HFFc6 (cell line): ENCODE measurements at regions not wholly inside any gene's neighbourhood (a gene's known extent, or its start where the extent isn't known, plus 50 kb on each side); places are given as distances from the start of the nearest gene placed in this dataset.

Source experiments
- DNase-seq: peaks from one replicate; pipeline ENCODE4 v3.0.0-alpha.2; 2018
- H3K27ac Mint-ChIP-seq: 2 replicates; pipeline ENCODE4 v1.8.0; 2020; ENCODE audit warnings: mild to moderate bottlenecking, mixed read lengths
- H3K27me3 Mint-ChIP-seq: 2 replicates; pipeline ENCODE4 v1.8.0; 2021; ENCODE audit warnings: mild to moderate bottlenecking, moderate library complexity, mixed read lengths; ENCODE audit not compliant: insufficient read depth
- H3K36me3 Mint-ChIP-seq: 2 replicates; pipeline ENCODE4 v1.8.0; 2021; ENCODE audit warnings: low read depth, mixed read lengths
- H3K4me1 Mint-ChIP-seq: 2 replicates; pipeline ENCODE4 v1.8.0; 2020; ENCODE audit warnings: low read depth, mixed read lengths
- H3K4me3 Mint-ChIP-seq: 2 replicates; pipeline ENCODE4 v1.8.0; 2020; ENCODE audit warnings: mild to moderate bottlenecking, moderate library complexity, mixed read lengths
- H3K9me3 Mint-ChIP-seq: 2 replicates; pipeline ENCODE4 v1.8.0; 2020; ENCODE audit warnings: mild to moderate bottlenecking, mixed read lengths
- TF ChIP-seq, protein P1 (sequence below): fragments of 200-600 bp; sonication (generic); IDR thresholded peaks from 2 replicates; pipeline ENCODE4 v1.5.0; 2021; ENCODE audit warnings: antibody characterized with exemption, mild to moderate bottlenecking

DNA sequence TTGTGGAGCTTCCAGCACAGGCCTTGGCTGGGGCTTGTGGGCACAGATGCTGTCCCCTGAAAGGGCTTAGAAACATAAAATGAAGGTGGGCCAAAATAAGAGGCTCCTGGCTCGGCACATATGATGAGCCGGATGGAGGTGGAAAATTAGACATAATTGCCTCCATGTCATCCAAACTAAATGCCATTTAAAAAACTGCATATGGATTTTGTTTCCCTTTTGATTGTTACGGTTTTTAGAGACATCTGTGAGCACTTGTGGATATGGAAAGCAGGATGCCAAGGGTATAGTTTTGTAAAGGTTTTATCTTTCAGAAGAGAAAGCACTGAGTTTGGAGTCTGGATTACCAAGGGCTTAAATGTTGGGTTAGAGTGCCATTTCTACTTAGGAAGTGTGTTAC is 498.3 kb downstream of the RIT2 start:
- Mint-ChIP-seq H3K27ac (no peak overlapping the region), H3K4me3 (no peak overlapping the region), H3K27me3 (no peaks in the 10 kb centered on the region), H3K9me3 (peaks cover 40% of the 10 kb centered on the region), H3K36me3 (no peaks in the 10 kb centered on the region), H3K4me1 (no peaks in the 10 kb centered on the region)
- DNase-seq, result no peak
- TF ChIP-seq, protein P1, sequence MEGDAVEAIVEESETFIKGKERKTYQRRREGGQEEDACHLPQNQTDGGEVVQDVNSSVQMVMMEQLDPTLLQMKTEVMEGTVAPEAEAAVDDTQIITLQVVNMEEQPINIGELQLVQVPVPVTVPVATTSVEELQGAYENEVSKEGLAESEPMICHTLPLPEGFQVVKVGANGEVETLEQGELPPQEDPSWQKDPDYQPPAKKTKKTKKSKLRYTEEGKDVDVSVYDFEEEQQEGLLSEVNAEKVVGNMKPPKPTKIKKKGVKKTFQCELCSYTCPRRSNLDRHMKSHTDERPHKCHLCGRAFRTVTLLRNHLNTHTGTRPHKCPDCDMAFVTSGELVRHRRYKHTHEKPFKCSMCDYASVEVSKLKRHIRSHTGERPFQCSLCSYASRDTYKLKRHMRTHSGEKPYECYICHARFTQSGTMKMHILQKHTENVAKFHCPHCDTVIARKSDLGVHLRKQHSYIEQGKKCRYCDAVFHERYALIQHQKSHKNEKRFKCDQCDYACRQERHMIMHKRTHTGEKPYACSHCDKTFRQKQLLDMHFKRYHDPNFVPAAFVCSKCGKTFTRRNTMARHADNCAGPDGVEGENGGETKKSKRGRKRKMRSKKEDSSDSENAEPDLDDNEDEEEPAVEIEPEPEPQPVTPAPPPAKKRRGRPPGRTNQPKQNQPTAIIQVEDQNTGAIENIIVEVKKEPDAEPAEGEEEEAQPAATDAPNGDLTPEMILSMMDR, result no peak

DNA sequence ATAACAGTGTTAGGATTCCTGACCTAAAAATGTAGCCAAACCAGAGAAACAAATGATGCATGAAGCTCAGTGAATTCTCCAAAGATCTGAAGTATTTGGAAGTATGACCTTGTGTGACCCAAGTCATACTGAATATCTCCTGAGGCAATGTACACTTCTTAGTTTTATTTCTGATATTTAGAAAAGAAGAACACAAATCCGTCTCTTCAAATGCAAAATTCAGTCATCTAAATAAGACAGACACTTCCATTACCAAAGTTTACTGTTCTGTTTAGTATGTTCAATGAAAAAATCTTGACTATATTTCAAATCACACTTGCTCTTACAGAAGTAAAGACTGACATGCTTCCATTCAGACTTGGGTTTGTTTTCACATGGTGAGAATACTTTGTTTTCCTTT is 495.7 kb downstream of the RIT2 start:
- Mint-ChIP-seq H3K27me3 (no peaks in the 10 kb centered on the region), H3K9me3 (peaks cover 42% of the 10 kb centered on the region), H3K4me1 (no peaks in the 10 kb centered on the region), H3K36me3 (no peaks in the 10 kb centered on the region), H3K4me3 (no peak overlapping the region), H3K27ac (no peak overlapping the region)
- DNase-seq, result no peak
- TF ChIP-seq, protein P1, result no peak

DNA sequence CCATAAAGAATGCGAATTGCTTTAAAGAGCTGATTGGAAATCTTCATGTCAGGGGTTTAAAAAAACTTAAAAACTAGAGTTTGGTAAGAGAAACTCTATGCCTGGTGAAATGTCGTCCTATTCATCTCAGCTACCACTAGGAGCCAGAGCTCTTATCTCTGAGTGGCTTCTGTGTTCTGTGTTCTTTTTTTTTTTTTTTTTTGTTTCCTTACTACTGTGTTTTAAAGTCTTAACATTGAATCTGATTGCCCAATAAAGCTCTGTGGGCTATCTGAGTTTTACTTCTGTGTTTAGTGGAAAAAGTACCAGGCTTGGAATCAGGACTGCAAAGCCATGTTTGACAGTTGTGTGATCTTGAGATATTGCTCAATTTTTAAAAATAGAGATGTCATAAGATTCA is 494.8 kb downstream of the RIT2 start:
- H3K4me1 Mint-ChIP-seq, result no peaks in the 10 kb centered on the region
- no peaks in the 10 kb centered on the region for H3K36me3 Mint-ChIP-seq
- no peaks in the 10 kb centered on the region for H3K27me3 Mint-ChIP-seq
- H3K9me3 Mint-ChIP-seq, result peaks cover 45% of the 10 kb centered on the region
- DNase-seq, result no peak
- TF ChIP-seq, protein P1, result no peak
- no peak overlapping the region for H3K4me3 Mint-ChIP-seq
- no peak overlapping the region for H3K27ac Mint-ChIP-seq

DNA sequence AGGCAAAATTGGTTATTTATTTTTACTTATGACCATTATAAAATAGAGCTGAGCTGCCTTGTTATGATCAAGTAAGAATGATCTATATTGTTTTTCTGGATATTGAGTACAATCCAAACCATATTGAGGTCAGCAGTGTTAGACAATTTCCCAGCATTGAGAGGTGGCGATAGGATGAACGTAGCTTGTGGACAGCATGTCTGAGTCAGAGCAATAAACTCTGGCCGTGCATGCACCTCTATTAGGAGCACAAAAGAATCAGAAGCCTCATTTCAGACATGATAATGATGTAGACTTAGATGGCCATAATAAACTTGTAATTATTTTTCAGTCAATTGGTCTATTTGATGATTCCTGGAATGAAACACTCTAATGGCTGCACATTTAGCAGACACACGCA is 491.6 kb downstream of the RIT2 start:
- TF ChIP-seq, protein P1, result no peak
- H3K27ac Mint-ChIP-seq, result no peak overlapping the region
- no peak for DNase-seq
- H3K27me3 Mint-ChIP-seq, result no peaks in the 10 kb centered on the region; the same call in 1 of the 2 replicates
- no peaks in the 10 kb centered on the region for H3K36me3 Mint-ChIP-seq
- no peak overlapping the region for H3K4me3 Mint-ChIP-seq
- H3K9me3 Mint-ChIP-seq, result peaks cover 45% of the 10 kb centered on the region
- H3K4me1 Mint-ChIP-seq, result no peaks in the 10 kb centered on the region

DNA sequence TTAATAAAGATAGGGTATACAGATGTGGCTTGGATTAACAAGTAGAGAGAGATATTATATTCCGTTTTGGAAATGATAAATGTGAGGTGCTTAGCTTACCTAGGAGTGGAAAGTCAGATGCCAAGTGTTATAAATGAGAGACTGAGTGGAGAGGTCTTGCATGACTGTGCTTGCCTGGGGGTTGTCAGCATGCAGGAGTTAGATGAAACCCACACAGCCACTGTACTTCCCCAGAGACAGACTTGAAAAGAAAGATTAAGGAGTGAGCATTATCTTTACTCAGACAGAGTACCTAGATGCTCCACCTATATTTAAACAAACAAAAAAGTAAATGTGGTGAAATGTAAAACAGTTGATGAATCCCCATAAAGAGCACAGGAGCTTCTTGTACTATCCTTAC is 482.7 kb downstream of the RIT2 start:
- Mint-ChIP-seq H3K27me3 (no peaks in the 10 kb centered on the region; the same call in 1 of the 2 replicates), H3K4me1 (no peaks in the 10 kb centered on the region), H3K4me3 (no peak overlapping the region), H3K9me3 (peaks cover 36% of the 10 kb centered on the region), H3K27ac (no peak overlapping the region), H3K36me3 (no peaks in the 10 kb centered on the region)
- DNase-seq, result no peak
- TF ChIP-seq, protein P1, result no peak
